DMS 273 treated with DMSO at 0.1 percent for 48 hours (cell line): ENCODE measurements at regions not wholly inside any gene's neighbourhood (a gene's known extent, or its start where the extent isn't known, plus 50 kb on each side); places are given as distances from the start of the nearest gene placed in this dataset.

Experiments
- DNase-seq: peaks from one replicate; lab custom pipeline; 2025; lab: John Stamatoyannopoulos, UW

DNA sequence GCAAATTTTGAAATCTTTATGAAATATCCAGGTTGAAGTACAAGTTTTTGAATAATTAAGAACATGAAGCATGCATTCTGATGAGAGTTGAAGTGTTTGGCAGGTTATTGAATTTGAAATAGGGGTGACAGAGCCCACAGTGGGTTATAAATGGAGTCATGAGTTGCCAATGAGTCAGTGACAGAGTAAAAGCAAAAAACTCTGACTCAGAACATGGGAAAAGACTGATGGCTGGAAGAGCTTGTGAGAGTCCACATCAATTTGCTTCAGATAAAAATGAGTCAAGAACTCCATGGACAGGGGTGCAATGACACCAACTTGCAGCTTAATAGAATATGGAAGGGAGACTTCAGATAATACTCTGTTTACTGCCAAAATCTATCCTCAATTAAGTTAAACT is 105.3 kb downstream of the SLC6A15 start:
- DNase-seq = no peak

DNA sequence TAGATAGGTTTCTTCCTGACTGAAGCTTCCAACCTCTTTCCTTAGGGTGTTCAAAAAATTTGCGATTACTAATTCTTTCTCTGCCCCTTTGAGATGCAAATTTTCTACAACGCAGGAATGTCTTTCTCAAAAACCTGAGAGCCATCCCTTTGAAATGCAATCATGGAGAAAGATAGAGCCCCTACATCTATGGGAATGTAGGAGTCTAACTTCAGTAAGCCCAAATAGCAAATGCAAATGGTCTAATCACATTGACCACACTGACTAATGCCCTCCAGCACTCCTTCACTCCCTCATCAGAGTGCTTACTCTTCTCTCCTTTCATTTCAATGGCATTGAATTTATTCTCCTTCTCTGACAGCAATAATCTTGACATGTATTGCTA is 107.1 kb downstream of the SLC6A15 start:
- no peak for DNase-seq

DNA sequence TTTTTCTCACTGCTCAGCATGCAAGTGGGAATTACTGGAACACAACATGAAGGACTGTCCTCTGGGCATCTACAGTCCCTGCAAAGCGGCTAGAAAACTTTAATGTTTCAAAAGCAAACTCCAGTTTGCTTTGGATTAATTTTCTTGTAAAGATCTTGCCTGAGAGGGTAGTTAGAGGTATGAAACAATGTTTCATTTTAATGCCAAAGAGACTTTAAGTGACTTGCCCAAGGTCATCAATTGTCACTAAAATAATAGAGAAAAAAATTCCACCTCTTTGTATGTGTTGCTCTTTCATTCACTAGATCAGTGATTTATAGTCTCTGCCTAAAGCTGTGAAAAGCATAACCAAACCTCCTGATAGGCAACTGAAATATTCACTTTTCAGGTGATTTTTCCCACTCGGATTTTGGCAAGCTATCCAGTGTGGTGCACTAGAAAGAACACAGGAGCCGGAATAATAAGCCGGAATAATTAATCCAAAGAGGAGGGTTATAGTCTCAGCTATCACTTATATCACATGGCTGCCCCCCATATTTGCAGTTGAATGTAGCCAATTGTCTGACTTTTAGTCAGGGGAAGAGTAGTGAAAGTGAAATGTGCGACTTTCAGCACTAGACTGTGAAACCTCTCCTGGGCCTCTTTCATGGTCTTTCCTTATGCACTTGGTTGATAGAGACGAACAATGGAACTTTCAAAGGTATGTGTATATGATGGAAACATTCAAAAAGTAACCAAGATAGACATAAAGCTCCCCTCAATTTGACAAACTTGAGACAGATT is 107.7 kb downstream of the SLC6A15 start:
- DNase-seq = no peak

- DNase-seq = no peak
Observed at GRCh38 chr12:84803661-84804060, 108.9 kb downstream of the SLC6A15 start.

DNA sequence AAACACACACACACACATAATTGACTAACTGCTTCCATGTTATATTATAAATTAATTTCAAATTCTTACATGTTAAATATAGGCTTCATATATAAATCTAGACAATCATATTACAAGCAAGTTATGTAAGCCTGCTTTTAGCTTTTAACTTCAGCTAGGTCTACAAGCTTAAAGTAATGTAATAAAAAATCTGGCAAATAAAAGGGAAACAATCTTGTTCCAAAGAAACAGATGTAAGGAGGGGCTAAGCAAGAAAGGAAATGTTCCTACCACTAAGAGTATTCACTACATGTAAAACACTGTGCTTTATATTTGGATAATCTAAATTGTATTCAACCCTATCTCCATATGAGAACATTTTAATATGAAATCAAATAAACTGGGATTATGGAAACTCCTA is 110.4 kb downstream of the SLC6A15 start:
- no peak for DNase-seq

DNA sequence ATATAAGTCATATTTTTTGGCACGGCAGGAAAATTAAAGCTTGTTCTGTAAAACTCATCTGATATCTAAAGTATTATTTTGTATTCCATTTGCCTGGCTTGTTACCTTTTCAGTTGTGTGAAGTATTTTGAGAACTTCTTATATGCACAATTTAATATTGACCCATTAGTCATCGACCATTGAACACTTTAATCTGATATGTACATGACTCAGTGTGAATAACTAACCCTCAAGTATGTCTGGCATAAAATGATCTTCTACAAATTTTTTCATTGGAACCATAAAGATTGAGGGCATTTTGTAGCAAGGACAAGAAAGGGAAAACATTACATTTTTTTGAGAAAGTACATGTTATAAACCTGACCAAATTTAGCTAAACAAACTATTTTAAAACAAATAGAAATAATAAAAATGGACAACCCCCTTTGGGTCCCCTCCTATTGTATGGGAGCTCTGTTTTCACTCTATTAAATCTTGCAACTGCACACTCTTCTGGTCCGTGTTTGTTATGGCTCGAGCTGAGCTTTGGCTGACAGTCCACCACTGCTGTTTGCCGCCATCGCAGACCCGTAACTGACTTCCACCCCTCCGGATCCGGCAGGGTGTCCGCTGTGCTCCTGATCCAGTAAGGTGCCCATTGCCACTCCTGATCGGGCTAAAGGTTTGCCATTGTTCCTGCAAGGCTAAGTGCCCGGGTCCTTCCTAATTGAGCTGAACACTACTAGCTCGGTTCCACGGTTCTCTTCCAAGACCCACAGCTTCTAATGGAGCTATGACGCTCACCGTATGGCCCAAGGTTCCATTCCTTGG is 118.8 kb downstream of the SLC6A15 start:
- no peak for DNase-seq

DNA sequence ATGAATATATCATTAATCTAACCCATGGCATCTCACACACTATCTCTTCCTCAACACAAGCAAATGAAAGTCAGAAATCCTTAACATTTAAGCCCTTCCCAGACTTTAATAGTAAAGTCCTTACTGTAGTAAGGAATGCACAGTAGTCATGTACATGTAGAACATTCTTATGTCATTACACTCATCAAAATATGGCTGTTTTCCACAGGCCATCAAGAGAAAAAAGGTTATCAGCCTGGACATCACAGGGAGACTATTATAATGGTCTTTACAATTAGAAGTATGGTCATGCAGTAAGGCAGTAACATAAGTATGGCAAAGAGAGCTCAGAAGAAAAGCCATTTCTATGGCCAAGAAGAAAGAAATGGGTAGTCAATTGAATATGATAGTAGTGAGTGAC is 121.2 kb downstream of the SLC6A15 start:
- DNase-seq = no peak

DNA sequence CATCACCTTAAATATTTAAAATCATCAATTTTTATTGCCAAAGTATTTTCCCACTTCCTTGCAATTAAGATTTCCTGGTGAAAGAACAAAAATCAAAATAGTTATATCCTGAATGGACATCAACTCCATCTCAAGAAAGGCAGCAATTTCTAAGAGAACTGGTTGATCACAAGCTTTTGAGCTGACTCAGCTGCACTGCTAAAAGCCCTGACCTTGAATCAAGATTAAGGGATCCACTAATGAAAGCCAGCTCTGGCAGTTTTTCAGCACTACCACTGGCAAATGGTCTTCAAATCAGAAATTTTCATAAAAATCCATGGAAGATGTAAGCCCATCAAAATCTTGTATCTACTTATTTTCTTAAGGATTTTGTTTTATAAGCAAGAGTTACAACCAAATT is 123.4 kb downstream of the SLC6A15 start:
- no peak for DNase-seq

DNA sequence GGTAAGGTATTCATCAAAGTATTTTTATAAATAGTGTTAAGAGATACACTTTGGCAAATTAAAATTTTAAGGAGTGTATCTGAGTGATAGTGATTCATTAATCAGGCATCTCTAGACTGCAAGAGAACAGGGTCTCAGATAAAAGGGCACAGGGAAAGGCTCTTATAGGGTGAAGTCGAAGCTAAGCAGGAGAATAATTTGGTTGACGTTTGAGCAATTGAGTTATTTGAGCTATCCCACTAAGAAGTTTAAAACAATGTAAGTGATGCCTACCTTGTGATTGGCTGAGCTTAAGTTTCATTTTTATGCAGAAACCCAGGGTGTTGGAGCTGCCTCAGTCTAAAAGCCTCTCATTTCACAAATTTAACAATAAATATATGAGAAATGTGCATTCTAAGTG is 125.3 kb downstream of the SLC6A15 start:
- DNase-seq = no peak

- no peak for DNase-seq
Observed at GRCh38 chr12:84786622-84787021, 126.0 kb downstream of the SLC6A15 start.

DNA sequence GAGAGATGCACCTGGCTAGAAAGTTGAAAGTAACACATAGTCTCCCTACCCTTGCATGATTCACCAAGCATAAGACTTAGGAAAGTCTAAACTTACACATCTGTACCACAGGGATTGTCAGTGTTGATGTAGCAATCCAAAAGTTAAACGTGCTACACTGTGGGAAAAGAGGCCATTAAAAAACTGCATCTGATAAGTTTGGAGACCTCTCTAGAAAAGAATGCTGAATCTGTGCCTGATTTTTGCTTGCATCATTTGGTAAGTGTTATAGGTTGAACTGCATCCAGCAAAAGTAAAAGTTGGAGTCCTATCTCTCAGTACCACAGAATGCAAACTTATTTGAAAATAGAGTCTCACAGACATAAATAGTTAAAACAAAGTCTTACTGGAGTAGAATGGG is 126.6 kb downstream of the SLC6A15 start:
- DNase-seq = no peak

- DNase-seq = no peak
Observed at GRCh38 chr12:84785281-84785680, 127.3 kb downstream of the SLC6A15 start.

GRCh38 chr12:84779169-84779568 is 133.4 kb downstream of the SLC6A15 start:
- no peak for DNase-seq

DNA sequence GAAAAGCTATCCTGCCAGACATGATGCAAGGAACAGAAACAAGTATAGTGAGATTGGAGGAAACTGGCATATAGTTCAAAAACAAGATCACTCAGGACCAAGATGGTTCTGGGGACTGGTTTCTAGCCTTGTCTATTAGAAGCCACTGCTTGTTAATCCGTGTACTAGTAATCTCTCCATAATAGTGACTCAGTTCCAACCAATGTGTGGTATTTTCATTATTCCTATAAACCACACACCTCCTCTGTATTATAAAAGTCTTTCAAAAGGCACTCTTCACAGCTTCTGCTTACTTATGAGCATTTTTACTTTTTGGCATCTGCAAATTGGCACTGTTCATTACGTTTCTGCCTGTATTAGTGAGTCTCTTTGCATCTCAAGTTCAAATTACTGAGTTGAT is 140.3 kb downstream of the SLC6A15 start:
- no peak for DNase-seq

DNA sequence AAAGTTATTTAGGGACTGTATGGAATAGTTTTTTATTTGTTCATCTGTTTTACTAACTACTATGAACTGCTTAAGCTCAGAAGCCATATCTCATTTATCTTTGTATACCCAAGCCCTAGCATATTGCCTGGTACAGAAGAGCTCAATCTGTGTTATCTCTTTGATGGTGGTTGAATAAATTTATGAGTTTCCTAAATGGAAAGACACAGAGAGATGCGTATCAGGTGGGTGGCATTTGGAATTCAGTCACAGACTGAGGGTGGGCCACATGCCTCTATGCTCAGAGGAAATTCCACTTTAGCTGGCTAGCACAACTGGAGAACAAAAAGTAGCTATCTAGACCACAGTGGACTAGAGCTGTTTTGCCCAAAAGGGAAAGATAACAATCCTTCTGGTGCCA is 145.5 kb downstream of the SLC6A15 start:
- no peak for DNase-seq

DNA sequence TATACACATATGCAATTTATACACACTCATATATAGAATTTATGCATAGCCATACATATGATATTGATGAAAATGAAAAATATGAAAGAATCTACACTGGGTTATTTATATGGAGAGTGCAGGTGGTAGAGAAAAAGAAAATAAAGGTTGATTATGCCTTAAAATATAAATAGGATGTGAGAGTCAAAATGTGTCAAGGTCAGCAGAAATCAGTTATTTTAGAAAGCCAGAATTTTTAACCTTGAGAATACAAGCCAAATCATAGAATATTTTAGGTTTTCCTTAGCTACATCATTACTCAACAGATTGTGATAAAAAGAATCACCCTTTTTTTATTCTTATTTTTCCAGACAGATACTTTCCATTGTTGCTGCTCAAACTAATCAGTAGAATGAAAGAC is 146.2 kb downstream of the SLC6A15 start:
- no peak for DNase-seq

DNA sequence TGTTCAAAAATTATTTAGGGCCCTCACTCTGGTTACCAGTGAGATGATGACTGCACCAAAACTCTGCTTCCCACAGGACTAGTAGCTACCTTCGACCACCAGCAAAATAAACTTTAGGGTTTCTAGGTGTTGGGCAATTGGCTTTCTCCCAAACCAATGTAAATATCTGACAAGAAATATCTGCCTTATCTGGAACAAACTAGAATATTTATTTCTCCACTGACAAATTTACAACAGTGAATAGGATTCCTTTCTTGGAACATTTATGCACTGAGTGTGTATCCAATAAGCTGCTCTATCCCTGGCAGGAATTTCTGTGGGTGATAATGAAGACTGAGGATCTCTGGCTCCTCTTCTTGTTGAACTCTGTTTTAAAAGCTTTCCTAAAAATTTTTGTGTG is 148.6 kb downstream of the SLC6A15 start:
- DNase-seq = no peak

DNA sequence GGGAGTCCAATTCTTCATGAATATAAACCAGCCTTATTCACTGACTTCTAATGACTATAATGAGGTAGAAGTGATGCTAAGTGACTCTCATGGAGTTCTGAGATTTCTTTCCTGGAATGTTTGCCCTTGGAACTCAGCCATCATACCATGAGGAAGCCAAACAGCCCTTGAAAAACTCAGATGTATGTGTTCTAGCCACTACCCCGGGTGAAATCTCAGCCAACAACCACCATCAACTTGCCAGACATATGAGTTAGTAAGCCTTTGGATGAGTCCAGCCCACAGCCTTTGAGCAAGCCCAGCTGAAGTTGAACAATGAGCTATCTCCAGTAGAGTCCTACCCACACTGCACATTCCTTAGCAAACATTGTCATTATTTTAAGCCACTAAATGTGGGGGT is 149.5 kb downstream of the SLC6A15 start:
- no peak for DNase-seq

DNA sequence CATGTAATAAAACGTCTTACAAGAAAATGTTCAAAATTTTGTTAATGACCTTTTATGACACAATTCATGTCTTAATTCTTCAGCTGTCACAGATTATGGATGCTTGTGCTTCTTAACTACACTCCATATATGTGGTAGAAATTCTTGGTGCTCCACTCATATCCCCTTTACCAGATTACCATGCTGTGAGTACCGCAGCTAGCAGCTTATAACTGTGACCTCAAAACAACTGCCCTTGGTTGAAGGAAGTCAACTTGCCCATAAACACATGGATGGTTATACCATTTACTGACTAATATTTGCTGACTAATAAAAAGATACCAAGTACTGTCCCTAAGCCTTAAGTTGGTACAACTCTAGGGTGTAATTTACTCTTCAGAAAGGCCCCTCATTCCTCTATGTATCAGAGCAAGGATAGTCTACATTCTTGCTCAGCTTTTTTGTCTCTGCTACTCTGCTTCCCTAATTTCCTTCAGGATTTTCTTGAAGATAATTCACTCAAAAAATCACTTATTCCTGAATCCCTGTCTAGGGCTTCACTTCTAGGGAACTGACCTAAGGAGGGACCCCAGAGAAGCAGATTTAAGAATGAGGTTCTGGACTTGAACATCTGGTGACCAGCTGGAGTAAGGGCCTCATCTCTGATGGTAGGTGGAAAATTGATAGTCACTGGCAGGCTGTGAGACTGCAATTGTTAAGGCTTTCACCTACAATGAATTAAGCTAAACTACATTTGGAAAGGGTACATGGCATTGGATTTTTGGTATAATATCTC is 152.3 kb downstream of the SLC6A15 start:
- DNase-seq = no peak

DNA sequence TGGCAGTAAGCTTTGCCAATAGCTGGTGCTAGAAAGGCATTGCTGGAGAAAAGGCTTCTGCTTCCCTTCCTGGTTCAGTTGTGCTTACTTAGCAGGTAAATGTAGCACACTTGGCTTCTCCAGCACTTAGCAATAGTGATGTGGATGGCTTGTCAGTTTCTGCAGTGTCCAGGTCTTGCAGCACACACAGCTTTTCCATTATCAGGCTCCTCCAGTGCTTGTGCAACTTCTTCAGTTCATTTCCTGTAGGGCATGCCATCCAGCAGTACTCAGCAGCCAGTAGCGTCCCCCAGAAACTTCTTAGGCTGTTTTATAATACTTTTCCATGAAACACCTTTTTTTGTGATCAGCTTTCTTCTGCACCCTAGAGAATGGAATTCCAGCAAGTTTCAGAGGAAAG is 154.6 kb downstream of the SLC6A15 start:
- no peak for DNase-seq

DNA sequence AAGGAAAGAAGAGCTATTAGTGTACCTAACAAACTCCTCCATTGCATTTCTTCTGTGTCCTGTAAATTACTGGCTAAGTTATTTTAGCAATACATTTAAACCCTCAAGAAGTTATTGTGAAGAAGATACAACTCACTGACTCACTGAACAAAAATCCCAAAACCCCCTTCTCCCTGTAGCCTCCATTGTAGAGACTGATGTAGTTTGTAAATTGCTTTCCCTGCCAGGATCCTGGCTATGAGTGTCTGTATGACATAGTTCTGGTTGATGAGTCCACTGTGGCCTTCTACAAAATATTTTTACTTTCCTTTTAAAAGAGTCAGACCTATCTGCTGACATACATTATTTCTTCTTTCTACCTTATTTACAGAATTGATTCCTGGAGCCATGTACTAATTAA is 155.6 kb downstream of the SLC6A15 start:
- DNase-seq = no peak

DNA sequence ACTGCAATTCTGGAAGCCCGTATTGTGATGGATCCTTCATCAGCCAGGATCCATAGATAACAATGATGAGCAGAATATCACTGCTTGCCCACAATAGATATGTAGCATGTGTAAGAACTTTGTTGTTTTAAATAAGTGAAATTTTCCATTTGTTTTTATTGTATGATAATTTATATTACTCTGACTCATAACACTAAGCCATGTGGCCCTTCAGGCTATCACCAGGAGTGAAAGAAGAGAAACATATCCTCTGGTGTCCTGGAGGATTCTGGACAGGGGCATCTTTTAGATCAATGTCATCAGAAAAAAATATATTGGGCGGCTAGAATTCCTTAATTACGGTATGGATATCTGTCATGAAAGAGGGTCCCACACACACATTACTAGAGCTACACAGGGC is 167.5 kb downstream of the SLC6A15 start:
- no peak for DNase-seq

DNA sequence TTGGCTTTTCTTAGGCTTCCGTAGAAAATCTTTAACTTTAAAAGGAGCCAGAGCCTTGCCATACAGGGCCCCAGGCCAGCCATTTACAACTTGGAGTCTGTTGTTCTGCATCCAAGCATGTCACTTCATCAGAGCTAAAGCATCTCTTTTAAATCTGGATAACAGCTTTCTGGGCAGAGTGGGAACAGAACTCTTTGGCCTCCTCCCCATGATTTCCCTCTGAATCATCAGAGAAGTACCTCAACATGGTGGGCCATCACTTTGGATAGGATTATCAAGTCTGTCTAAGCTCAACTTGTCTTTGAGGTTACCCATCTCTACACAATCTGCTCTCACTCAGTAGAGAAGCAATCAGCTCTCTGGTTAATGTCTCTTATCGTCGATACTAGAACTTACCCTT is 170.9 kb downstream of the SLC6A15 start:
- DNase-seq = no peak
